Panc1 (cell line): ENCODE measurements at regions not wholly inside any gene's neighbourhood (a gene's known extent, or its start where the extent isn't known, plus 50 kb on each side); places are given as distances from the start of the nearest gene placed in this dataset.

Experiments
- POLR2AphosphoS5 ChIP-seq: IDR thresholded peaks from 2 replicates; pipeline ENCODE4 v1.6.1; 2012; ENCODE audit warnings: mild to moderate bottlenecking, low read depth, low read length, moderate library complexity
- SIN3A ChIP-seq: IDR thresholded peaks from 2 replicates; pipeline ENCODE4 v1.6.1; 2012; ENCODE audit warnings: low read depth, mild to moderate bottlenecking, low read length, moderate library complexity, borderline replicate concordance; ENCODE audit not compliant: insufficient read depth
- TCF7L2 ChIP-seq: IDR thresholded peaks from 2 replicates; pipeline ENCODE4 v1.6.1; 2011; ENCODE audit warnings: mild to moderate bottlenecking, low read depth, low read length, inconsistent platforms
- TF ChIP-seq, protein P1 (sequence below): fragments of 450-650 bp; IDR thresholded peaks from 2 replicates; pipeline ENCODE4 v1.5.1; 2017; ENCODE audit warnings: mild to moderate bottlenecking
- TF ChIP-seq, protein P2 (sequence below), 2 experiments: IDR thresholded peaks; 2 replicates each; pipeline ENCODE4 v1.6.1; 2011 to 2012; ENCODE audit warnings: low read depth in 2 of 2, control low read depth in 1 of 2, low read length in 1 of 2, mild to moderate bottlenecking in 1 of 2, moderate library complexity in 1 of 2; ENCODE audit not compliant: insufficient read depth in 1 of 2

DNA sequence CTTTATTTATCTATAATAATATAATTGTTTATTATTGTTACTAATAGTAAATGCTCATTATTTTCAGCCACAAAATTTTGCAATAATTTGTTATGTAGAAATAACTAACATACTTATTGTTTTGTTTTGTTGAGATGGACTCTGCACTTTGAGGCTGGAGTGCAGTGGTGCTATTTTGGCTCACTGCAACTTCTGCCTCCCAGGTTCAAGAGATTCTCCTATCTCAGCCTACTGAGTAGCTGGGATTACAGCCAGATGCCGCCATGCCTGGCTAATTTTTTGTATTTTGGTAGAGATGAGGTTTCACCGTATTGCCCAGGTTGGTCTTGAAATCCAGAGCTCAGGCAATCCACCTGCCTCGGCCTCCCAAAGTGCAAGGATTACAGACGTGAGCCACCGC lies 76.6 kb upstream of the RAP1B start:
- TF ChIP-seq, protein P1, sequence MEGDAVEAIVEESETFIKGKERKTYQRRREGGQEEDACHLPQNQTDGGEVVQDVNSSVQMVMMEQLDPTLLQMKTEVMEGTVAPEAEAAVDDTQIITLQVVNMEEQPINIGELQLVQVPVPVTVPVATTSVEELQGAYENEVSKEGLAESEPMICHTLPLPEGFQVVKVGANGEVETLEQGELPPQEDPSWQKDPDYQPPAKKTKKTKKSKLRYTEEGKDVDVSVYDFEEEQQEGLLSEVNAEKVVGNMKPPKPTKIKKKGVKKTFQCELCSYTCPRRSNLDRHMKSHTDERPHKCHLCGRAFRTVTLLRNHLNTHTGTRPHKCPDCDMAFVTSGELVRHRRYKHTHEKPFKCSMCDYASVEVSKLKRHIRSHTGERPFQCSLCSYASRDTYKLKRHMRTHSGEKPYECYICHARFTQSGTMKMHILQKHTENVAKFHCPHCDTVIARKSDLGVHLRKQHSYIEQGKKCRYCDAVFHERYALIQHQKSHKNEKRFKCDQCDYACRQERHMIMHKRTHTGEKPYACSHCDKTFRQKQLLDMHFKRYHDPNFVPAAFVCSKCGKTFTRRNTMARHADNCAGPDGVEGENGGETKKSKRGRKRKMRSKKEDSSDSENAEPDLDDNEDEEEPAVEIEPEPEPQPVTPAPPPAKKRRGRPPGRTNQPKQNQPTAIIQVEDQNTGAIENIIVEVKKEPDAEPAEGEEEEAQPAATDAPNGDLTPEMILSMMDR = no peak
- no peak for TF ChIP-seq POLR2AphosphoS5
- no peak for TF ChIP-seq SIN3A
- TF ChIP-seq, protein P2, sequence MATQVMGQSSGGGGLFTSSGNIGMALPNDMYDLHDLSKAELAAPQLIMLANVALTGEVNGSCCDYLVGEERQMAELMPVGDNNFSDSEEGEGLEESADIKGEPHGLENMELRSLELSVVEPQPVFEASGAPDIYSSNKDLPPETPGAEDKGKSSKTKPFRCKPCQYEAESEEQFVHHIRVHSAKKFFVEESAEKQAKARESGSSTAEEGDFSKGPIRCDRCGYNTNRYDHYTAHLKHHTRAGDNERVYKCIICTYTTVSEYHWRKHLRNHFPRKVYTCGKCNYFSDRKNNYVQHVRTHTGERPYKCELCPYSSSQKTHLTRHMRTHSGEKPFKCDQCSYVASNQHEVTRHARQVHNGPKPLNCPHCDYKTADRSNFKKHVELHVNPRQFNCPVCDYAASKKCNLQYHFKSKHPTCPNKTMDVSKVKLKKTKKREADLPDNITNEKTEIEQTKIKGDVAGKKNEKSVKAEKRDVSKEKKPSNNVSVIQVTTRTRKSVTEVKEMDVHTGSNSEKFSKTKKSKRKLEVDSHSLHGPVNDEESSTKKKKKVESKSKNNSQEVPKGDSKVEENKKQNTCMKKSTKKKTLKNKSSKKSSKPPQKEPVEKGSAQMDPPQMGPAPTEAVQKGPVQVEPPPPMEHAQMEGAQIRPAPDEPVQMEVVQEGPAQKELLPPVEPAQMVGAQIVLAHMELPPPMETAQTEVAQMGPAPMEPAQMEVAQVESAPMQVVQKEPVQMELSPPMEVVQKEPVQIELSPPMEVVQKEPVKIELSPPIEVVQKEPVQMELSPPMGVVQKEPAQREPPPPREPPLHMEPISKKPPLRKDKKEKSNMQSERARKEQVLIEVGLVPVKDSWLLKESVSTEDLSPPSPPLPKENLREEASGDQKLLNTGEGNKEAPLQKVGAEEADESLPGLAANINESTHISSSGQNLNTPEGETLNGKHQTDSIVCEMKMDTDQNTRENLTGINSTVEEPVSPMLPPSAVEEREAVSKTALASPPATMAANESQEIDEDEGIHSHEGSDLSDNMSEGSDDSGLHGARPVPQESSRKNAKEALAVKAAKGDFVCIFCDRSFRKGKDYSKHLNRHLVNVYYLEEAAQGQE (IDR thresholded peaks at IDR 0.05; ENCODE audit: insufficient read depth in 1 of 2, low read depth in 2 of 2, low read length in 1 of 2) = no peak
- no peak for TF ChIP-seq TCF7L2
